ENCODE measurements at regions not wholly inside any gene's neighbourhood (a gene's known extent, or its start where the extent isn't known, plus 50 kb on each side); places are given as distances from the start of the nearest gene placed in this dataset.
"Not testable (repeated sequence)": the region's sequence is repeated elsewhere in the genome, so short reads cannot be mapped to it uniquely, and the experiment has no call there.

GRCh38 chr17:22337467-22337866 is 645.1 kb downstream of the KCNJ18 start:
- Histone ChIP-seq H3K27ac (ENCODE audit: low read length) (no peak overlapping the region), H3K9me3 (ENCODE audit: insufficient read depth, low read depth, low read length) (peaks cover 20% of the 10 kb centered on the region), H3K4me3 (ENCODE audit: low read length) (no peak overlapping the region), H3K27me3 (ENCODE audit: insufficient read depth, low read length) (no peaks in the 10 kb centered on the region), H3K9ac (ENCODE audit: low read depth, low read length) (no peak overlapping the region), H3K36me3 (ENCODE audit: insufficient read depth, low read depth, low read length) (no peaks in the 10 kb centered on the region), H3K4me1 (ENCODE audit: insufficient read depth, low read length) (no peaks in the 10 kb centered on the region)

GRCh38 chr17:22356603-22357002 is 664.3 kb downstream of the KCNJ18 start:
- not testable (repeated sequence) for H3K4me3 ChIP-seq (ENCODE audit: low read length); H3K27ac ChIP-seq (ENCODE audit: low read length); H3K36me3 ChIP-seq (ENCODE audit: insufficient read depth, low read depth, low read length); H3K4me1 ChIP-seq (ENCODE audit: insufficient read depth, low read length); H3K9ac ChIP-seq (ENCODE audit: low read depth, low read length); H3K27me3 ChIP-seq (ENCODE audit: insufficient read depth, low read length)
- H3K9me3 ChIP-seq (ENCODE audit: insufficient read depth, low read depth, low read length), result peaks cover 62% of the 10 kb centered on the region

GRCh38 chr17:22370988-22371387 is 678.7 kb downstream of the KCNJ18 start:
- H3K4me1 ChIP-seq (ENCODE audit: insufficient read depth, low read length); H3K27me3 ChIP-seq (ENCODE audit: insufficient read depth, low read length); H3K9ac ChIP-seq (ENCODE audit: low read depth, low read length); H3K36me3 ChIP-seq (ENCODE audit: insufficient read depth, low read depth, low read length); H3K4me3 ChIP-seq (ENCODE audit: low read length); H3K27ac ChIP-seq (ENCODE audit: low read length): not testable (repeated sequence)
- peaks cover 48% of the 10 kb centered on the region for H3K9me3 ChIP-seq (ENCODE audit: insufficient read depth, low read depth, low read length)

- no peak overlapping the region for H3K27ac ChIP-seq (ENCODE audit: low read length)
- no peak overlapping the region for H3K4me3 ChIP-seq (ENCODE audit: low read length)
- no peaks in the 10 kb centered on the region for H3K4me1 ChIP-seq (ENCODE audit: insufficient read depth, low read length)
- no peaks in the 10 kb centered on the region for H3K36me3 ChIP-seq (ENCODE audit: insufficient read depth, low read depth, low read length)
- no peaks in the 10 kb centered on the region for H3K27me3 ChIP-seq (ENCODE audit: insufficient read depth, low read length)
- peaks cover 39% of the 10 kb centered on the region for H3K9me3 ChIP-seq (ENCODE audit: insufficient read depth, low read depth, low read length)
- no peak overlapping the region for H3K9ac ChIP-seq (ENCODE audit: low read depth, low read length)
These were observed 681.6 kb downstream of the KCNJ18 start for GRCh38 chr17:22373911-22374310.

GRCh38 chr17:22374741-22375140 is 682.4 kb downstream of the KCNJ18 start:
- H3K4me1 ChIP-seq (ENCODE audit: insufficient read depth, low read length), result no peaks in the 10 kb centered on the region
- no peak overlapping the region for H3K9ac ChIP-seq (ENCODE audit: low read depth, low read length)
- no peaks in the 10 kb centered on the region for H3K36me3 ChIP-seq (ENCODE audit: insufficient read depth, low read depth, low read length)
- no peak overlapping the region for H3K4me3 ChIP-seq (ENCODE audit: low read length)
- no peaks in the 10 kb centered on the region for H3K27me3 ChIP-seq (ENCODE audit: insufficient read depth, low read length)
- peaks cover 39% of the 10 kb centered on the region for H3K9me3 ChIP-seq (ENCODE audit: insufficient read depth, low read depth, low read length)
- no peak overlapping the region for H3K27ac ChIP-seq (ENCODE audit: low read length)

GRCh38 chr17:22376747-22377146 is 684.4 kb downstream of the KCNJ18 start:
- not testable (repeated sequence) for H3K9ac ChIP-seq (ENCODE audit: low read depth, low read length); H3K36me3 ChIP-seq (ENCODE audit: insufficient read depth, low read depth, low read length); H3K27me3 ChIP-seq (ENCODE audit: insufficient read depth, low read length); H3K4me3 ChIP-seq (ENCODE audit: low read length); H3K27ac ChIP-seq (ENCODE audit: low read length); H3K4me1 ChIP-seq (ENCODE audit: insufficient read depth, low read length)
- peaks cover 28% of the 10 kb centered on the region for H3K9me3 ChIP-seq (ENCODE audit: insufficient read depth, low read depth, low read length)

- H3K27me3 ChIP-seq (ENCODE audit: insufficient read depth, low read length); H3K9ac ChIP-seq (ENCODE audit: low read depth, low read length); H3K4me1 ChIP-seq (ENCODE audit: insufficient read depth, low read length); H3K27ac ChIP-seq (ENCODE audit: low read length); H3K36me3 ChIP-seq (ENCODE audit: insufficient read depth, low read depth, low read length); H3K4me3 ChIP-seq (ENCODE audit: low read length): not testable (repeated sequence)
- peaks cover 18% of the 10 kb centered on the region for H3K9me3 ChIP-seq (ENCODE audit: insufficient read depth, low read depth, low read length)
These were observed 686.4 kb downstream of the KCNJ18 start for GRCh38 chr17:22378748-22379147.

GRCh38 chr17:22381589-22381988 is 689.3 kb downstream of the KCNJ18 start:
- H3K9me3 ChIP-seq (ENCODE audit: insufficient read depth, low read depth, low read length); H3K4me1 ChIP-seq (ENCODE audit: insufficient read depth, low read length); H3K9ac ChIP-seq (ENCODE audit: low read depth, low read length); H3K27me3 ChIP-seq (ENCODE audit: insufficient read depth, low read length); H3K27ac ChIP-seq (ENCODE audit: low read length); H3K36me3 ChIP-seq (ENCODE audit: insufficient read depth, low read depth, low read length); H3K4me3 ChIP-seq (ENCODE audit: low read length): not testable (repeated sequence)

- H3K27me3 ChIP-seq (ENCODE audit: insufficient read depth, low read length); H3K4me1 ChIP-seq (ENCODE audit: insufficient read depth, low read length); H3K9ac ChIP-seq (ENCODE audit: low read depth, low read length); H3K4me3 ChIP-seq (ENCODE audit: low read length); H3K27ac ChIP-seq (ENCODE audit: low read length); H3K9me3 ChIP-seq (ENCODE audit: insufficient read depth, low read depth, low read length); H3K36me3 ChIP-seq (ENCODE audit: insufficient read depth, low read depth, low read length): not testable (repeated sequence)
These were observed 691.6 kb downstream of the KCNJ18 start for GRCh38 chr17:22383772-22384460.

- H3K9ac ChIP-seq (ENCODE audit: low read depth, low read length); H3K36me3 ChIP-seq (ENCODE audit: insufficient read depth, low read depth, low read length); H3K4me1 ChIP-seq (ENCODE audit: insufficient read depth, low read length); H3K27ac ChIP-seq (ENCODE audit: low read length); H3K27me3 ChIP-seq (ENCODE audit: insufficient read depth, low read length); H3K4me3 ChIP-seq (ENCODE audit: low read length); H3K9me3 ChIP-seq (ENCODE audit: insufficient read depth, low read depth, low read length): not testable (repeated sequence)
These were observed 692.1 kb downstream of the KCNJ18 start for GRCh38 chr17:22384461-22384800.

- not testable (repeated sequence) for H3K36me3 ChIP-seq (ENCODE audit: insufficient read depth, low read depth, low read length); H3K9me3 ChIP-seq (ENCODE audit: insufficient read depth, low read depth, low read length); H3K27me3 ChIP-seq (ENCODE audit: insufficient read depth, low read length); H3K27ac ChIP-seq (ENCODE audit: low read length); H3K4me3 ChIP-seq (ENCODE audit: low read length); H3K9ac ChIP-seq (ENCODE audit: low read depth, low read length); H3K4me1 ChIP-seq (ENCODE audit: insufficient read depth, low read length)
These were observed 706.1 kb downstream of the KCNJ18 start for GRCh38 chr17:22398446-22398845.

GRCh38 chr17:22399037-22399436 is 706.7 kb downstream of the KCNJ18 start:
- H3K9ac ChIP-seq (ENCODE audit: low read depth, low read length); H3K4me1 ChIP-seq (ENCODE audit: insufficient read depth, low read length); H3K27ac ChIP-seq (ENCODE audit: low read length); H3K36me3 ChIP-seq (ENCODE audit: insufficient read depth, low read depth, low read length); H3K4me3 ChIP-seq (ENCODE audit: low read length); H3K27me3 ChIP-seq (ENCODE audit: insufficient read depth, low read length); H3K9me3 ChIP-seq (ENCODE audit: insufficient read depth, low read depth, low read length): not testable (repeated sequence)

GRCh38 chr17:22405080-22405479 is 712.8 kb downstream of the KCNJ18 start:
- not testable (repeated sequence) for H3K4me3 ChIP-seq (ENCODE audit: low read length); H3K4me1 ChIP-seq (ENCODE audit: insufficient read depth, low read length); H3K27ac ChIP-seq (ENCODE audit: low read length); H3K9ac ChIP-seq (ENCODE audit: low read depth, low read length); H3K27me3 ChIP-seq (ENCODE audit: insufficient read depth, low read length); H3K36me3 ChIP-seq (ENCODE audit: insufficient read depth, low read depth, low read length)
- peaks cover 19% of the 10 kb centered on the region for H3K9me3 ChIP-seq (ENCODE audit: insufficient read depth, low read depth, low read length)

All from iPS-20b (cell line).